ENCODE measurements at regions not wholly inside any gene's neighbourhood (a gene's known extent, or its start where the extent isn't known, plus 50 kb on each side); places are given as distances from the start of the nearest gene placed in this dataset.

- no peak for DNase-seq (ENCODE audit: low spot score)
Observed at GRCh38 chr6:118761645-118762044, 110.3 kb upstream of the CEP85L start.

GRCh38 chr6:118758946-118759345 is 107.6 kb upstream of the CEP85L start:
- no peak for DNase-seq (ENCODE audit: low spot score)

- no peak for DNase-seq (ENCODE audit: low spot score)
Observed at GRCh38 chr6:118755941-118756646, 104.7 kb upstream of the CEP85L start.

GRCh38 chr6:118752803-118753202 is 101.4 kb upstream of the CEP85L start:
- DNase-seq (ENCODE audit: low spot score): no peak

GRCh38 chr6:118751072-118751471 is 99.7 kb upstream of the CEP85L start:
- DNase-seq (ENCODE audit: low spot score): no peak

- DNase-seq (ENCODE audit: low spot score): no peak
Observed at GRCh38 chr6:118750143-118750542, 98.8 kb upstream of the CEP85L start.

- no peak for DNase-seq (ENCODE audit: low spot score)
Observed at GRCh38 chr6:118748311-118749062, 97.1 kb upstream of the CEP85L start.

GRCh38 chr6:118746825-118747174 is 95.4 kb upstream of the CEP85L start:
- no peak for DNase-seq (ENCODE audit: low spot score)

- no peak for DNase-seq (ENCODE audit: low spot score)
Observed at GRCh38 chr6:118746145-118746824, 94.9 kb upstream of the CEP85L start.

GRCh38 chr6:118745156-118745555 is 93.8 kb upstream of the CEP85L start:
- no peak for DNase-seq (ENCODE audit: low spot score)

GRCh38 chr6:118744261-118744941 is 93.0 kb upstream of the CEP85L start:
- DNase-seq (ENCODE audit: low spot score): no peak

- no peak for DNase-seq (ENCODE audit: low spot score)
Observed at GRCh38 chr6:118743746-118744145, 92.4 kb upstream of the CEP85L start.

- no peak for DNase-seq (ENCODE audit: low spot score)
Observed at GRCh38 chr6:118740372-118740771, 89.0 kb upstream of the CEP85L start.

GRCh38 chr6:118739696-118740353 is 88.4 kb upstream of the CEP85L start:
- no peak for DNase-seq (ENCODE audit: low spot score)

- no peak for DNase-seq (ENCODE audit: low spot score)
Observed at GRCh38 chr6:118736440-118736839, 85.0 kb upstream of the CEP85L start.

- no peak for DNase-seq (ENCODE audit: low spot score)
Observed at GRCh38 chr6:118735320-118735719, 83.9 kb upstream of the CEP85L start.

- no peak for DNase-seq (ENCODE audit: low spot score)
Observed at GRCh38 chr6:118725944-118726343, 74.6 kb upstream of the CEP85L start.

- DNase-seq (ENCODE audit: low spot score): no peak
Observed at GRCh38 chr6:118724211-118724610, 72.8 kb upstream of the CEP85L start.

GRCh38 chr6:118722829-118723813 is 71.7 kb upstream of the CEP85L start:
- no peak for DNase-seq (ENCODE audit: low spot score)

- no peak for DNase-seq (ENCODE audit: low spot score)
Observed at GRCh38 chr6:118720125-118720473, 68.7 kb upstream of the CEP85L start.

Data from kidney capillary endothelial cell (primary cell).